Chondrocyte (in vitro differentiated cells): ENCODE measurements at regions not wholly inside any gene's neighbourhood (a gene's known extent, or its start where the extent isn't known, plus 50 kb on each side); places are given as distances from the start of the nearest gene placed in this dataset.
"Not testable (repeated sequence)": the region's sequence is repeated elsewhere in the genome, so short reads cannot be mapped to it uniquely, and the experiment has no call there.

Source experiments
- DNase-seq: peaks from one replicate; pipeline ENCODE4 v3.0.0; 2021; ENCODE audit warnings: mixed read lengths, low spot score
- H3K27ac Mint-ChIP-seq: one replicate; pipeline ENCODE4 v1.8.0; 2021; ENCODE audit warnings: mild to moderate bottlenecking, moderate library complexity, mixed read lengths; ENCODE audit not compliant: unreplicated experiment
- H3K27me3 Mint-ChIP-seq: 2 replicates; pipeline ENCODE4 v1.8.0; 2021; ENCODE audit warnings: low read depth, mixed read lengths
- H3K36me3 Mint-ChIP-seq: 2 replicates; pipeline ENCODE4 v1.8.0; 2021; ENCODE audit warnings: low read depth, mixed read lengths
- H3K4me1 Mint-ChIP-seq: 2 replicates; pipeline ENCODE4 v1.8.0; 2021; ENCODE audit warnings: low read depth, mild to moderate bottlenecking, mixed read lengths
- H3K4me3 Mint-ChIP-seq: one replicate; pipeline ENCODE4 v1.8.0; 2021; ENCODE audit warnings: mild to moderate bottlenecking, moderate library complexity, mixed read lengths; ENCODE audit not compliant: unreplicated experiment
- H3K9me3 Mint-ChIP-seq: 2 replicates; pipeline ENCODE4 v1.8.0; 2021; ENCODE audit warnings: low read depth, mixed read lengths
- TF ChIP-seq, protein P1 (sequence below): fragments of 200-600 bp; sonication (generic); IDR thresholded peaks from 2 replicates; pipeline ENCODE4 v1.5.0; 2021; ENCODE audit warnings: antibody characterized with exemption, mild to moderate bottlenecking, moderate library complexity

GRCh38 chr16:8126313-8126712 lies 464.0 kb downstream of the TMEM114 start:
- Mint-ChIP-seq H3K27me3 (no peaks in the 10 kb centered on the region), H3K36me3 (no peaks in the 10 kb centered on the region)

DNA sequence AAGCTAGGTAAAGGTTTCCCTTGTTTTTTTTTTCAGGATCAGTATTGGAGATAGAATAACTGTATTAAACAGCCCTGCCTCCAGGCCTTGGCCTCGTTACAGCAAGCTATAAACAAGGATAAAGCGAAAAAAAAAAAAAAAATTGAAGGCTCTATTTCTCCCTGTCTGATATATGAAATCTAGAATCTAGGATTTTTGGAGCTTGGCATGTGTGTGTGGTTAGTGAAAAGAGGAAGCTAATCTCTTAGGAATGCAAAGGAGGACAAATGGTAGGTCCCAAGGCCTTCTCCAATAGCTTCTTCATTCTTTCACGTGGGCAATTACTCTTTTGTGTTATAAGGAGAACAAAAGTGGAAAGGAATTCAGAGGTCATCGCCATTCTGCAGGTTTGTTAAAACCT lies 470.3 kb downstream of the TMEM114 start:
- no peaks in the 10 kb centered on the region for H3K36me3 Mint-ChIP-seq
- H3K27ac Mint-ChIP-seq = no peak overlapping the region
- no peaks in the 10 kb centered on the region for H3K27me3 Mint-ChIP-seq
- peaks cover 53% of the 10 kb centered on the region for H3K9me3 Mint-ChIP-seq
- no peak for DNase-seq
- TF ChIP-seq, protein P1, sequence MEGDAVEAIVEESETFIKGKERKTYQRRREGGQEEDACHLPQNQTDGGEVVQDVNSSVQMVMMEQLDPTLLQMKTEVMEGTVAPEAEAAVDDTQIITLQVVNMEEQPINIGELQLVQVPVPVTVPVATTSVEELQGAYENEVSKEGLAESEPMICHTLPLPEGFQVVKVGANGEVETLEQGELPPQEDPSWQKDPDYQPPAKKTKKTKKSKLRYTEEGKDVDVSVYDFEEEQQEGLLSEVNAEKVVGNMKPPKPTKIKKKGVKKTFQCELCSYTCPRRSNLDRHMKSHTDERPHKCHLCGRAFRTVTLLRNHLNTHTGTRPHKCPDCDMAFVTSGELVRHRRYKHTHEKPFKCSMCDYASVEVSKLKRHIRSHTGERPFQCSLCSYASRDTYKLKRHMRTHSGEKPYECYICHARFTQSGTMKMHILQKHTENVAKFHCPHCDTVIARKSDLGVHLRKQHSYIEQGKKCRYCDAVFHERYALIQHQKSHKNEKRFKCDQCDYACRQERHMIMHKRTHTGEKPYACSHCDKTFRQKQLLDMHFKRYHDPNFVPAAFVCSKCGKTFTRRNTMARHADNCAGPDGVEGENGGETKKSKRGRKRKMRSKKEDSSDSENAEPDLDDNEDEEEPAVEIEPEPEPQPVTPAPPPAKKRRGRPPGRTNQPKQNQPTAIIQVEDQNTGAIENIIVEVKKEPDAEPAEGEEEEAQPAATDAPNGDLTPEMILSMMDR = no peak
- no peak overlapping the region for H3K4me3 Mint-ChIP-seq
- H3K4me1 Mint-ChIP-seq = no peaks in the 10 kb centered on the region

More at GRCh38 chr16:8126313-8126712, 464.0 kb downstream of the TMEM114 start:
- no peak overlapping the region for H3K27ac Mint-ChIP-seq
- no peak for DNase-seq
- no peaks in the 10 kb centered on the region for H3K4me1 Mint-ChIP-seq
- TF ChIP-seq, protein P1 = no peak
- peaks cover 52% of the 10 kb centered on the region for H3K9me3 Mint-ChIP-seq
- H3K4me3 Mint-ChIP-seq = no peak overlapping the region

GRCh38 chr16:8115814-8116213 lies 474.5 kb downstream of the TMEM114 start:
- Mint-ChIP-seq H3K9me3 (peaks cover 48% of the 10 kb centered on the region), H3K4me3 (no peak overlapping the region), H3K36me3 (no peaks in the 10 kb centered on the region), H3K4me1 (no peaks in the 10 kb centered on the region), H3K27me3 (no peaks in the 10 kb centered on the region), H3K27ac (no peak overlapping the region)
- DNase-seq = no peak
- TF ChIP-seq, protein P1 = no peak

- not testable (repeated sequence) for H3K27me3 Mint-ChIP-seq, H3K27ac Mint-ChIP-seq, H3K4me1 Mint-ChIP-seq, H3K36me3 Mint-ChIP-seq, DNase-seq, H3K4me3 Mint-ChIP-seq
- H3K9me3 Mint-ChIP-seq = peaks cover 47% of the 10 kb centered on the region
Measured at GRCh38 chr16:8114941-8115340, 475.4 kb downstream of the TMEM114 start.

- H3K27ac Mint-ChIP-seq = no peak overlapping the region
- peaks cover 49% of the 10 kb centered on the region for H3K9me3 Mint-ChIP-seq
- TF ChIP-seq, protein P1 = no peak
- DNase-seq = no peak
- no peaks in the 10 kb centered on the region for H3K27me3 Mint-ChIP-seq
- no peak overlapping the region for H3K4me3 Mint-ChIP-seq
- no peaks in the 10 kb centered on the region for H3K4me1 Mint-ChIP-seq
- no peaks in the 10 kb centered on the region for H3K36me3 Mint-ChIP-seq
Measured at GRCh38 chr16:8113843-8114242, 476.5 kb downstream of the TMEM114 start.
